ENCODE measurements at regions not wholly inside any gene's neighbourhood (a gene's known extent, or its start where the extent isn't known, plus 50 kb on each side); places are given as distances from the start of the nearest gene placed in this dataset.
A peak's percentile ranks its signal among the peaks of the same experiment; 100 is the strongest.

GRCh38 chr21:16563116-16563515, 833.3 kb downstream of the USP25 start:
- no peak overlapping the region for H2AFZ ChIP-seq
- H3K9me2 ChIP-seq (ENCODE audit: insufficient read depth): no peaks in the 10 kb centered on the region
- no peaks in the 10 kb centered on the region for H3K79me2 ChIP-seq (ENCODE audit: insufficient read depth)
- H3K9ac ChIP-seq: no peak overlapping the region
- no peaks in the 10 kb centered on the region for H3K9me3 ChIP-seq (ENCODE audit: low read depth)
- TF ChIP-seq EZH2phosphoT487 (IDR thresholded peaks at IDR 0.05; ENCODE audit: insufficient read depth, low read depth) (no peak), EZH2 (IDR thresholded peaks at IDR 0.05; ENCODE audit: insufficient read depth, poor library complexity, severe bottlenecking) (no peak)
- H3K4me2 ChIP-seq (ENCODE audit: unreplicated experiment): no peak overlapping the region
- H3K4me3 ChIP-seq: no peak overlapping the region
- WGBS, 2 experiments (ENCODE audit: low coverage in 1 of 2, low lambda C conversion rate in 2 of 2, missing lambda C conversion rate in 2 of 2): 82 to 86% methylated on average over 7 of the region's 7 CpGs
- H3K4me1 ChIP-seq (ENCODE audit: insufficient read depth): peaks cover 9% of the 10 kb centered on the region; the same call in 1 of the 2 replicates
- no peaks in the 10 kb centered on the region for H4K20me1 ChIP-seq (ENCODE audit: insufficient read depth)
- H3F3A ChIP-seq (ENCODE audit: insufficient read depth): no peaks in the 10 kb centered on the region
- in situ Hi-C loops (cut with MboI): no loop called here
- no peak for DNase-seq
- no peaks in the 10 kb centered on the region for H3K27me3 ChIP-seq (replicated peaks; ENCODE audit: insufficient read depth)
- no peak overlapping the region for H3K27ac ChIP-seq
- H3K36me3 ChIP-seq (ENCODE audit: low read depth): no peaks in the 10 kb centered on the region

- Histone ChIP-seq H3K4me2 (ENCODE audit: unreplicated experiment) (no peak overlapping the region), H3K4me3 (no peak overlapping the region), H3K79me2 (ENCODE audit: insufficient read depth) (no peaks in the 10 kb centered on the region), H4K20me1 (ENCODE audit: insufficient read depth) (no peaks in the 10 kb centered on the region), H3K9ac (no peak overlapping the region), H3K36me3 (ENCODE audit: low read depth) (no peaks in the 10 kb centered on the region), H3K9me3 (ENCODE audit: low read depth) (no peaks in the 10 kb centered on the region), H3F3A (ENCODE audit: insufficient read depth) (no peaks in the 10 kb centered on the region), H3K27ac (no peak overlapping the region), H3K27me3 (replicated peaks; ENCODE audit: insufficient read depth) (no peaks in the 10 kb centered on the region), H2AFZ (no peak overlapping the region), H3K4me1 (ENCODE audit: insufficient read depth) (peaks cover 14% of the 10 kb centered on the region), H3K9me2 (ENCODE audit: insufficient read depth) (no peaks in the 10 kb centered on the region)
- whole genome bisulfite sequencing, 2 experiments (ENCODE audit: low coverage in 1 of 2, low lambda C conversion rate in 2 of 2, missing lambda C conversion rate in 2 of 2): 89 to 95% methylated on average over 7 of the region's 7 CpGs
- in situ Hi-C loops (cut with MboI): no loop called here
- peak; percentile 12 for DNase-seq
- no peak for TF ChIP-seq EZH2phosphoT487 (IDR thresholded peaks at IDR 0.05; ENCODE audit: insufficient read depth, low read depth)
- no peak for TF ChIP-seq EZH2 (IDR thresholded peaks at IDR 0.05; ENCODE audit: insufficient read depth, poor library complexity, severe bottlenecking)
Measured at GRCh38 chr21:16563795-16564194, 834.0 kb downstream of the USP25 start.

GRCh38 chr21:16568244-16568643, 838.5 kb downstream of the USP25 start:
- Histone ChIP-seq H3F3A (ENCODE audit: insufficient read depth) (peaks cover 33% of the 10 kb centered on the region), H3K4me2 (ENCODE audit: unreplicated experiment) (no peak overlapping the region), H3K9ac (no peak overlapping the region), H3K9me3 (ENCODE audit: low read depth) (no peaks in the 10 kb centered on the region), H3K79me2 (ENCODE audit: insufficient read depth) (no peaks in the 10 kb centered on the region), H3K4me3 (no peak overlapping the region), H3K27me3 (replicated peaks; ENCODE audit: insufficient read depth) (no peaks in the 10 kb centered on the region), H3K9me2 (ENCODE audit: insufficient read depth) (no peaks in the 10 kb centered on the region), H2AFZ (no peak overlapping the region), H3K36me3 (ENCODE audit: low read depth) (no peaks in the 10 kb centered on the region), H3K27ac (no peak overlapping the region), H3K4me1 (ENCODE audit: insufficient read depth) (peaks cover 54% of the 10 kb centered on the region), H4K20me1 (ENCODE audit: insufficient read depth) (no peaks in the 10 kb centered on the region)
- no peak for TF ChIP-seq EZH2 (IDR thresholded peaks at IDR 0.05; ENCODE audit: insufficient read depth, poor library complexity, severe bottlenecking)
- TF ChIP-seq EZH2phosphoT487 (IDR thresholded peaks at IDR 0.05; ENCODE audit: insufficient read depth, low read depth): no peak
- in situ Hi-C loops (cut with MboI): no loop called here
- 91 to 92% methylated on average over 1 of the region's 1 CpG for WGBS, 2 experiments (ENCODE audit: low coverage in 1 of 2, low lambda C conversion rate in 2 of 2, missing lambda C conversion rate in 2 of 2)
- DNase-seq: no peak

GRCh38 chr21:16568661-16569060, 838.9 kb downstream of the USP25 start:
- H3K27ac ChIP-seq: no peak overlapping the region
- no peak overlapping the region for H3K9ac ChIP-seq
- no peaks in the 10 kb centered on the region for H3K79me2 ChIP-seq (ENCODE audit: insufficient read depth)
- H3K4me3 ChIP-seq: no peak overlapping the region
- 96 to 98% methylated on average over 2 of the region's 2 CpGs for WGBS, 2 experiments (ENCODE audit: low coverage in 1 of 2, low lambda C conversion rate in 2 of 2, missing lambda C conversion rate in 2 of 2)
- no peaks in the 10 kb centered on the region for H4K20me1 ChIP-seq (ENCODE audit: insufficient read depth)
- H3F3A ChIP-seq (ENCODE audit: insufficient read depth): peaks cover 37% of the 10 kb centered on the region
- no peak for DNase-seq
- H2AFZ ChIP-seq: no peak overlapping the region
- no peaks in the 10 kb centered on the region for H3K27me3 ChIP-seq (replicated peaks; ENCODE audit: insufficient read depth)
- no peak overlapping the region for H3K4me2 ChIP-seq (ENCODE audit: unreplicated experiment)
- TF ChIP-seq EZH2 (IDR thresholded peaks at IDR 0.05; ENCODE audit: insufficient read depth, poor library complexity, severe bottlenecking): no peak
- TF ChIP-seq EZH2phosphoT487 (IDR thresholded peaks at IDR 0.05; ENCODE audit: insufficient read depth, low read depth): no peak
- in situ Hi-C loops (cut with MboI): no loop called here
- H3K9me3 ChIP-seq (ENCODE audit: low read depth): no peaks in the 10 kb centered on the region
- H3K36me3 ChIP-seq (ENCODE audit: low read depth): no peaks in the 10 kb centered on the region
- peaks cover 57% of the 10 kb centered on the region for H3K4me1 ChIP-seq (ENCODE audit: insufficient read depth)
- no peaks in the 10 kb centered on the region for H3K9me2 ChIP-seq (ENCODE audit: insufficient read depth)

- peak; percentile 26 for DNase-seq
- Histone ChIP-seq H3K9me3 (ENCODE audit: low read depth) (no peaks in the 10 kb centered on the region), H3K9me2 (ENCODE audit: insufficient read depth) (no peaks in the 10 kb centered on the region), H3K4me2 (ENCODE audit: unreplicated experiment) (no peak overlapping the region), H3K27ac (peak overlapping the region; percentile 5; the same call in 1 of the 2 replicates), H4K20me1 (ENCODE audit: insufficient read depth) (no peaks in the 10 kb centered on the region), H2AFZ (no peak overlapping the region), H3K9ac (no peak overlapping the region), H3K36me3 (ENCODE audit: low read depth) (no peaks in the 10 kb centered on the region), H3K79me2 (ENCODE audit: insufficient read depth) (no peaks in the 10 kb centered on the region), H3K4me1 (ENCODE audit: insufficient read depth) (peaks cover 61% of the 10 kb centered on the region), H3K4me3 (no peak overlapping the region), H3F3A (ENCODE audit: insufficient read depth) (peaks cover 45% of the 10 kb centered on the region), H3K27me3 (replicated peaks; ENCODE audit: insufficient read depth) (no peaks in the 10 kb centered on the region)
- TF ChIP-seq EZH2 (IDR thresholded peaks at IDR 0.05; ENCODE audit: insufficient read depth, poor library complexity, severe bottlenecking) (no peak), EZH2phosphoT487 (IDR thresholded peaks at IDR 0.05; ENCODE audit: insufficient read depth, low read depth) (no peak)
- in situ Hi-C loops (cut with MboI): no loop called here
- WGBS, 2 experiments (ENCODE audit: low coverage in 1 of 2, low lambda C conversion rate in 2 of 2, missing lambda C conversion rate in 2 of 2): 83 to 92% methylated on average over 1 of the region's 1 CpG
Measured at GRCh38 chr21:16569679-16570078, 839.9 kb downstream of the USP25 start.

Data from GM23248 (cell line).